ENCODE measurements at regions not wholly inside any gene's neighbourhood (a gene's known extent, or its start where the extent isn't known, plus 50 kb on each side); places are given as distances from the start of the nearest gene placed in this dataset.

DNA sequence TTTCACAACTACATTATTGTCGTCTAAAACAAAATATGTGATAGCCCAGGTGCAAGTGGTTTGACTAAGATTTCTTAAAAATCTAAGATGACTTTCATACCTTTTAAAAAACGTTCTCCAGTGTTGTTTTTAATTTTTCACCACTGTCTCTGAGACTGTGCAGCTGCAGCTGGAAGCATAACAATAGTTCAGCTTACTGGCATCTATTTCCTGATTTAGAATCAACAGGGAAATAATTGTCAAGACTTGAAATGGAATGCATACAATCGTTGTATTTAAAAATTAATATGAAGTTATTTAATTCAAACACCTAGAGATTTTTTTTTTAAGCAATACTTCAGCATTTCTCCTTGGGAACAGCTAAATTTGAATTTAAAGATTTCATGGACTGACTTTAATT lies 982.0 kb upstream of the EPHA7 start:
- no peak for DNase-seq (ENCODE audit: low read depth in 4 of 4, low spot score in 3 of 4)

- DNase-seq (ENCODE audit: low read depth in 4 of 4, low spot score in 3 of 4) = no peak
Observed at GRCh38 chr6:94394822-94395221, 975.5 kb upstream of the EPHA7 start.

GRCh38 chr6:94389218-94389617 lies 969.9 kb upstream of the EPHA7 start:
- DNase-seq (ENCODE audit: low read depth in 4 of 4, low spot score in 3 of 4) = no peak

DNA sequence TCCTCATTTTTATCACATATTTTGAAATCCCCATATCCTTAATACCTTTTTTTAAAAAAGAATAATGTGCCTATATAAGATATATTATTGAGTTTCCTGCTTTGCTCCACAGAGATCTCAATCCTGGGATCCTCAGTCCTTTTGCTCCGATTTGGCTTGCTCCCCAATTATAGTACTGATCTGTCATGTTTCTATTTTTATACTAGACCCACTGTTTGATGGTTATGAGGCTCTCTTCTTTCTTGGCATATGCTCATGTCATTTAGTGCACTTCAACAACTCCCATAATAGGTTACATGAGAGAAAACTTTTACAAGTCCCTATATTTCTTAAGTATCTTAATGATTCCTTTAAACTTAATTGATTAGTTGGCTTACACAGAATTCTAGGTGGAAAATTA lies 958.5 kb upstream of the EPHA7 start:
- no peak for DNase-seq (ENCODE audit: low read depth in 4 of 4, low spot score in 3 of 4)

- DNase-seq (ENCODE audit: low read depth in 4 of 4, low spot score in 3 of 4) = no peak
Observed at GRCh38 chr6:94376876-94377275, 957.5 kb upstream of the EPHA7 start.

DNA sequence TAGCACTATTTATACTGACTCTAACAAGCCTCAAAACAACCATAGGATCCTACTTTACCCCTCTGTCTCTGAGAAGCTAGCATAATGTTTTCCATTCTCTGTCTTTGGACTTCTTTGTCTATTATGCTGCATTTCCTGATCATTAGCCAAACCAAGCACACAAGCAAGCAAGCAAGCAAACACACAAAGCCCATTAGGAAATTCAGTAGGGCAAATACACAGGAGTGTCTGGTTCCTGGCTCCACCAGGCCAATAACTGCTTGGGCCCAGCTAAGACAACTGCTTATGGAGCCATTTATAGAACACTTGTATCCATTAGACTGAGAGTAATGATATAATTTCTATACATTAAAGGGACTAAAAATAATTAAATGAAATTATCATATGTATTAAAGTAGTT lies 952.9 kb upstream of the EPHA7 start:
- DNase-seq (ENCODE audit: low read depth in 4 of 4, low spot score in 3 of 4) = no peak

GRCh38 chr6:94367316-94367715 lies 948.0 kb upstream of the EPHA7 start:
- no peak for DNase-seq (ENCODE audit: low read depth in 4 of 4, low spot score in 3 of 4)

DNA sequence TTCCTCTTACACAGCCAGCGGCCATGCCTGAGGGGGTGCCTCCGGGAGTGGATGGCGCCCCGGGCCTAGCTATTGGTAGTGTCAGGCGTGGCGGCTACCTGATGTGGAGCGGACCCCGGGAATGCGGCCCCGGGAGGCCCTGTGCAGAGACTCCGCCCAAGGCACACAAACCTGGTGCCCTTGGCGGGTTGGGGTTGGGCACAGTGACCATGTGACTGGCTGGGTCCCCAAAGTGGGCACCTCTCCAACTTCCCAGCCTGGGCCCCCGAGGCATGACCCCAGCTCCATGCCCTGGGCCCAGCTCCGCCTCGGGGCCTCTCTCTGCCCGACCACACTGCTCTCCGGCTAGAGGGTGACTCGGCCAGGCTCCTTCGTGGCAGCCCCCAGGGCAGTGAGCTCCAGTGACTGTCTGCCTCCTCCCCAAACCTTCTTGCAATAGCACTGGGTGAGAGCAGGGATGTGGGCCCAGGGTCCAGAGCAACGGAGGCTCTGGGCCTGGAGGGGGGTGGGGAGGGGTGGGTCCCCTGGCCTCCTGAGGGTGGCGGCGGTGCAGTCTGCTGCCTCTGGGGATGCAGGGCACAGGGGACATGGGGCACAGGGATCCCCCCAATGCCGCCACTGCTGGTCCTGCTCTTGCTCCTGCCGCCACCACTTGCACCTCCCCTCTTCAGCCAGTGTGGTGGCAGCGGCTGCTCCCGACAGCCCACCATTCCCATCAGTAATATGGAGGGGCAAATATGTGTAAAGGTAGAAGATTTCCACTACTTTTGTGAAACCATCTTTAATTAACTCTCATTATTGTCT lies 942.9 kb upstream of the EPHA7 start:
- no peak for DNase-seq (ENCODE audit: low read depth in 4 of 4, low spot score in 3 of 4)

- no peak for DNase-seq (ENCODE audit: low read depth in 4 of 4, low spot score in 3 of 4)
Observed at GRCh38 chr6:94361304-94362060, 942.1 kb upstream of the EPHA7 start.

DNA sequence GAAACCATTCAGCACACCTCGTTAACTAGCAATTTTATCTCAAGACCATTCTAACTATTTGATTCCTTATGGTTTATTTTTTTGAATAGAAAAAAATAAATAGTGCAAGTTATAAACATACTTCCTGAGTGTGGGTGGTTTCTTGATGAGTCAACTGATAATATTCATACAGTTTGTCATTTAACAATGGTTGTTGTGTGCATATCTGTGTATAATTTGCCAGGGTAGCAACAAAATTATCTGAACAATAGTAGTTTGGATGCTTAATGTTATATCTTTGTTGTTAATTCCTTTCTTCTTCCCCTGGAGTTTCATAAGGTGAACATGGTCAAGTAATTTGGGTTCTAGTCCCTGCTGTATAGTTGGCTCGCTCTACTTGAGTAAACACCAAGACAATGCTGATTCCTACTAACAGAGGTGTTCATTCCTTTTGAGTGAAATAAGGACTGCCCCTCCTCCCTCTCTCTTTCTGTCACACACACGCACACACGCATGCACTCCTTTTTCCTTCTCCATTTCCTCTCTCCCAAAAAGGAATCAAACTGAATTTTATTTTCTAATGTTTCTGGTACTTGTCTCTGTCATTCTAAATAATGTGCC lies 938.1 kb upstream of the EPHA7 start:
- no peak for DNase-seq (ENCODE audit: low read depth in 4 of 4, low spot score in 3 of 4)

DNA sequence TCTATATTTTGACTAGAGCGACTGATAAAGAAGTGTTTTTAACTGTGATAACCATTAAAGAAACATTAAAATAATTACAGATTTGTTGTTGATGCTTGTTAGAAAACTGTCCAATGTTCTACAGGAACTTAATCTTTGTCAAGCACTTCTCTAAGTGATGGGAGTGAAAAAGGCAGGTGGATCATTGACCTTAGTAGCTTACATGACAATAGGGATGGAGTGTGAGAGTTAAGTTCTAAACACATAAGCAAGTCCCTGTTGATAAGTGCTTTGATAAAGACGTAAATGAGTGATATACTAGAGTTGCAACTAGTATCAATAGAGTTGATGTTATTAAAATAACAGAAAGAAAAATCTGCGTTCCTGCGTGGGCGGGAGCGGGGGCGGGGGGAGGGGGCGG lies 931.5 kb upstream of the EPHA7 start:
- DNase-seq (ENCODE audit: low read depth in 4 of 4, low spot score in 3 of 4) = no peak

- DNase-seq (ENCODE audit: low read depth in 4 of 4, low spot score in 3 of 4) = no peak
Observed at GRCh38 chr6:94349227-94349626, 929.9 kb upstream of the EPHA7 start.

DNA sequence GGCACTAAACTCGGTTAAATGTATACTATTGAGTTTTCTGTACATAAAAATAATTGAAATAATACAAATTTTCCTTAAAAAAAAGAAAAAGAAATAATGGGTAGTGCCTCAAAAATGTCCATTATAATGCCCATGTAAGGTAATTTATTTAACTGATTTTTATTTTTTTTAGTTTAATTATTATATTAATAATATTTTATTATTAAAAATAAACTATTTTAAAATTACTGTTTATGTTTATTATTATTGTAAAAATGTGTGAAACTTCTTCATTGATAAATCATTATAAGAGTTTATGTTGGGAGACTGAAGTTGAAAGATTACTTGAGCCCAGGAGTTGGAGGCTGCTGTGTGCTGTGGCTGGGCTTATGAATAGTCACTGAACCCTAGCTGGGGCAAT lies 925.5 kb upstream of the EPHA7 start:
- DNase-seq (ENCODE audit: low read depth in 4 of 4, low spot score in 3 of 4) = no peak

DNA sequence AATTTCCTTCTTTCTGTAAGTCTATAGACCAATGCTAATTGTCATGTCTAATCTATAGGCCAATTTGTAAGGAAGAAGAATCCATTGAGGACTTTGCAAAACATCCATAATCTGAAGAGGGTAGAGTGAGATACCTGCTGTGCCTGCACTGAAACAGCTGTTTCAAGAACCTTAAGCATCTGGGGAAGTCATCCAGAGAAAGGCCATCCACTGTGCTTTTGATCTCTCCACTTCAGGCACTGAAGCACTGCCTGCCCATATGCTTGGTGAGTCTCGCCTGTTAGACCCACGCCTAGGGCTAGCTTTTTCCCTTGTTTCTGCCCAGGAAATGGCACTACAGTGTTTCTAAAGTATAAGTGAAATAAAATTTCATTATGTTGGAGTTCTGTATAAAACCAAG lies 921.8 kb upstream of the EPHA7 start:
- no peak for DNase-seq (ENCODE audit: low read depth in 4 of 4, low spot score in 3 of 4)

DNA sequence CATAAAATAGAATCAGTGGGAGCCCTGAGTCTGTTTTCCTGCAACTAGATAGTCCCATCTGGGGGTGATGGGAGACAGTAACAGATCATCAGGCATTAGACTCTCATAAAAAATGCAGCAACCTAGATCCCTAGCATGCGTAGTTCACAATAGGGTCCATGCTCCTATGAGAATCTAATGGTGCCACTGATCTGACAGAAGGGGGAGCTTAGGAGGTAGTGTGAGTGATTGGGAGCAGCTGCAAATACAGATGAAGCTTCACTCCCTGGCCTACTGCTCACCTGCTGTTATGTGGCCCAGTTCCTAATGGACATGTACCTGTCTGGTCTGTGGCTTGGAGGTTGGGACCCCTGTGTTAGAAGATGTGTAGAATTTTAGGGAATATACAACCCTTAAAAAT lies 904.5 kb upstream of the EPHA7 start:
- no peak for DNase-seq (ENCODE audit: low read depth in 4 of 4, low spot score in 3 of 4)

DNA sequence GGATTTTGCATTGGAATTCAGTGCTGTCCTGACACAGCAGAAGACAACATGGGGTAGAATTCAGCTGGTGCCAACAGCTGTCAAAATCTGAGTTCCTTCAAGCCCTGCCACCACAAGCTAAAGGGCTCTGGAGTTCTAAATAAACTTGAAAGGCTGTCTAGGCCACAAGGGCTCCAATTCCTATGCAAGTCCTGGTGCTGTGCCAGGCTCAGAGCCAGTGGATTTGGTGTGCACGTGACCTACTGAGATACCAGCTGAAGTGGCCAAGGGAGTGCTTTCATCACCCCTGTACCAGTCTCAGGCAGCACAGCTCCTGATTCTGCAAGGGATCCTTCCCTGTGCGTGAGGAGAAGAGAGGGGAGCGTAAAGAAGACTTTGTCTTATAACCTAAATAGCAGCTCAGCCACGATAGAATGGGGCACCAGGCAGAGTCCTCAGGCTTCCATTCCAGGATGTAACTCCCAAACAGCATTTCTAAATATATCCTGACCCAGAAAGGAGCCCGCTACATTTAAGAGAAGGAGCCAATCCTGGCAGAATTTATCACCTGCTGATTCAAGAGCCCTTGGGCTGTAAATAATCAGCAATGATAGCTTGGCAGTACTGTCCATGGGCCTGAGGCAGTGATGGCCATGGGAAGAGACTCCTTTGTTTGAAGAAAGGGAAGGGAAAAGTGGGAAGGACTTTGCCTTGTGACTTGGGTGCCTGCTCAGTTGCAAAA lies 881.2 kb upstream of the EPHA7 start:
- DNase-seq (ENCODE audit: low read depth in 4 of 4, low spot score in 3 of 4) = no peak

- DNase-seq (ENCODE audit: low read depth in 4 of 4, low spot score in 3 of 4) = no peak
Observed at GRCh38 chr6:94289131-94289530, 869.8 kb upstream of the EPHA7 start.

- DNase-seq (ENCODE audit: low read depth in 4 of 4, low spot score in 3 of 4) = no peak
Observed at GRCh38 chr6:94278146-94278545, 858.8 kb upstream of the EPHA7 start.

GRCh38 chr6:94272327-94272726 lies 853.0 kb upstream of the EPHA7 start:
- DNase-seq (ENCODE audit: low read depth in 4 of 4, low spot score in 3 of 4) = no peak

- DNase-seq (ENCODE audit: low read depth in 4 of 4, low spot score in 3 of 4) = no peak
Observed at GRCh38 chr6:94270091-94270948, 851.0 kb upstream of the EPHA7 start.
